ENCODE measurements at regions not wholly inside any gene's neighbourhood (a gene's known extent, or its start where the extent isn't known, plus 50 kb on each side); places are given as distances from the start of the nearest gene placed in this dataset.

DNA sequence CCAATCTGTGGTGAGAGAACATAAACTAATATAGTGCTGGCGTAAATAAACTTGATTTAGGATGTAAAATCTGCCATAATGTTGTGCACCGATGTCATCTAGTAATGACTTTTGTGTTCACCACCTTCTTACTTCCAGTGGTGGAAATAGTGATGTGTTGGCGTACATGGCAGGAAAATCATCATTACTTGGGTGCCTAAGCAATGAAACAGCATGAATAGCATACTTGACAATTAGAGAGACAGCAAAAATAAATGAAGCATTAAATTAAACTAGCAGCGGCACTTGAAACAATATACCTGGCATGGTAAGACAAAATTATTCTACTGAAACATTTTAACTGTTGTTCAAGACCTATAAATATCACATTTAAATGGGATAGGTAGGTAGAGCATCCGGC, 73.2 kb upstream of the DSC1 start:
- H3K27ac ChIP-seq (ENCODE audit: low read depth in 2 of 2, low read length in 1 of 2), result no peak overlapping the region
- H3K4me2 ChIP-seq, result no peak overlapping the region
- TF ChIP-seq, protein P1, sequence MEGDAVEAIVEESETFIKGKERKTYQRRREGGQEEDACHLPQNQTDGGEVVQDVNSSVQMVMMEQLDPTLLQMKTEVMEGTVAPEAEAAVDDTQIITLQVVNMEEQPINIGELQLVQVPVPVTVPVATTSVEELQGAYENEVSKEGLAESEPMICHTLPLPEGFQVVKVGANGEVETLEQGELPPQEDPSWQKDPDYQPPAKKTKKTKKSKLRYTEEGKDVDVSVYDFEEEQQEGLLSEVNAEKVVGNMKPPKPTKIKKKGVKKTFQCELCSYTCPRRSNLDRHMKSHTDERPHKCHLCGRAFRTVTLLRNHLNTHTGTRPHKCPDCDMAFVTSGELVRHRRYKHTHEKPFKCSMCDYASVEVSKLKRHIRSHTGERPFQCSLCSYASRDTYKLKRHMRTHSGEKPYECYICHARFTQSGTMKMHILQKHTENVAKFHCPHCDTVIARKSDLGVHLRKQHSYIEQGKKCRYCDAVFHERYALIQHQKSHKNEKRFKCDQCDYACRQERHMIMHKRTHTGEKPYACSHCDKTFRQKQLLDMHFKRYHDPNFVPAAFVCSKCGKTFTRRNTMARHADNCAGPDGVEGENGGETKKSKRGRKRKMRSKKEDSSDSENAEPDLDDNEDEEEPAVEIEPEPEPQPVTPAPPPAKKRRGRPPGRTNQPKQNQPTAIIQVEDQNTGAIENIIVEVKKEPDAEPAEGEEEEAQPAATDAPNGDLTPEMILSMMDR (IDR thresholded peaks at IDR 0.05), result no peak
- TF ChIP-seq EZH2phosphoT487 (IDR thresholded peaks at IDR 0.05; ENCODE audit: borderline replicate concordance, low read depth), result no peak
- no peak for TF ChIP-seq NFIC (IDR thresholded peaks at IDR 0.05; ENCODE audit: borderline replicate concordance)
- no peak for TF ChIP-seq YY1 (IDR thresholded peaks at IDR 0.05; ENCODE audit: low read depth)
- TF ChIP-seq FOSL2 (IDR thresholded peaks at IDR 0.05; ENCODE audit: borderline replicate concordance, low read depth), result no peak
- no peak for TF ChIP-seq ELF1 (IDR thresholded peaks at IDR 0.05)
- no peak for TF ChIP-seq TAF1 (IDR thresholded peaks at IDR 0.05; ENCODE audit: borderline replicate concordance, low read depth, low read length)
- TF ChIP-seq, protein P2, sequence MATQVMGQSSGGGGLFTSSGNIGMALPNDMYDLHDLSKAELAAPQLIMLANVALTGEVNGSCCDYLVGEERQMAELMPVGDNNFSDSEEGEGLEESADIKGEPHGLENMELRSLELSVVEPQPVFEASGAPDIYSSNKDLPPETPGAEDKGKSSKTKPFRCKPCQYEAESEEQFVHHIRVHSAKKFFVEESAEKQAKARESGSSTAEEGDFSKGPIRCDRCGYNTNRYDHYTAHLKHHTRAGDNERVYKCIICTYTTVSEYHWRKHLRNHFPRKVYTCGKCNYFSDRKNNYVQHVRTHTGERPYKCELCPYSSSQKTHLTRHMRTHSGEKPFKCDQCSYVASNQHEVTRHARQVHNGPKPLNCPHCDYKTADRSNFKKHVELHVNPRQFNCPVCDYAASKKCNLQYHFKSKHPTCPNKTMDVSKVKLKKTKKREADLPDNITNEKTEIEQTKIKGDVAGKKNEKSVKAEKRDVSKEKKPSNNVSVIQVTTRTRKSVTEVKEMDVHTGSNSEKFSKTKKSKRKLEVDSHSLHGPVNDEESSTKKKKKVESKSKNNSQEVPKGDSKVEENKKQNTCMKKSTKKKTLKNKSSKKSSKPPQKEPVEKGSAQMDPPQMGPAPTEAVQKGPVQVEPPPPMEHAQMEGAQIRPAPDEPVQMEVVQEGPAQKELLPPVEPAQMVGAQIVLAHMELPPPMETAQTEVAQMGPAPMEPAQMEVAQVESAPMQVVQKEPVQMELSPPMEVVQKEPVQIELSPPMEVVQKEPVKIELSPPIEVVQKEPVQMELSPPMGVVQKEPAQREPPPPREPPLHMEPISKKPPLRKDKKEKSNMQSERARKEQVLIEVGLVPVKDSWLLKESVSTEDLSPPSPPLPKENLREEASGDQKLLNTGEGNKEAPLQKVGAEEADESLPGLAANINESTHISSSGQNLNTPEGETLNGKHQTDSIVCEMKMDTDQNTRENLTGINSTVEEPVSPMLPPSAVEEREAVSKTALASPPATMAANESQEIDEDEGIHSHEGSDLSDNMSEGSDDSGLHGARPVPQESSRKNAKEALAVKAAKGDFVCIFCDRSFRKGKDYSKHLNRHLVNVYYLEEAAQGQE (IDR thresholded peaks at IDR 0.05; ENCODE audit: low read depth, low read length), result no peak
- no peak for TF ChIP-seq SIN3A (IDR thresholded peaks at IDR 0.05; ENCODE audit: borderline replicate concordance, low read depth, low read length)
- TF ChIP-seq RFX5 (IDR thresholded peaks at IDR 0.05; ENCODE audit: low read length), result no peak
- TF ChIP-seq, protein P3, sequence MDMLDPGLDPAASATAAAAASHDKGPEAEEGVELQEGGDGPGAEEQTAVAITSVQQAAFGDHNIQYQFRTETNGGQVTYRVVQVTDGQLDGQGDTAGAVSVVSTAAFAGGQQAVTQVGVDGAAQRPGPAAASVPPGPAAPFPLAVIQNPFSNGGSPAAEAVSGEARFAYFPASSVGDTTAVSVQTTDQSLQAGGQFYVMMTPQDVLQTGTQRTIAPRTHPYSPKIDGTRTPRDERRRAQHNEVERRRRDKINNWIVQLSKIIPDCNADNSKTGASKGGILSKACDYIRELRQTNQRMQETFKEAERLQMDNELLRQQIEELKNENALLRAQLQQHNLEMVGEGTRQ (IDR thresholded peaks at IDR 0.05; ENCODE audit: borderline replicate concordance, low read depth, low read length), result no peak
- TF ChIP-seq, protein P4, sequence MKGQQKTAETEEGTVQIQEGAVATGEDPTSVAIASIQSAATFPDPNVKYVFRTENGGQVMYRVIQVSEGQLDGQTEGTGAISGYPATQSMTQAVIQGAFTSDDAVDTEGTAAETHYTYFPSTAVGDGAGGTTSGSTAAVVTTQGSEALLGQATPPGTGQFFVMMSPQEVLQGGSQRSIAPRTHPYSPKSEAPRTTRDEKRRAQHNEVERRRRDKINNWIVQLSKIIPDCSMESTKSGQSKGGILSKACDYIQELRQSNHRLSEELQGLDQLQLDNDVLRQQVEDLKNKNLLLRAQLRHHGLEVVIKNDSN (IDR thresholded peaks at IDR 0.05; ENCODE audit: borderline replicate concordance, low read depth), result no peak
- TF ChIP-seq GABPA (IDR thresholded peaks at IDR 0.05; ENCODE audit: low read depth), result no peak
- no peak for TF ChIP-seq TCF12 (IDR thresholded peaks at IDR 0.05)
- TF ChIP-seq POLR2AphosphoS5 (IDR thresholded peaks at IDR 0.05; ENCODE audit: low read depth, low read length), result no peak
- TF ChIP-seq TEAD4 (IDR thresholded peaks at IDR 0.05; ENCODE audit: borderline replicate concordance, insufficient read depth), result no peak
- no peak for TF ChIP-seq MAX (IDR thresholded peaks at IDR 0.05; ENCODE audit: low read depth)
- TF ChIP-seq MXI1 (IDR thresholded peaks at IDR 0.05; ENCODE audit: low read depth, low read length), result no peak
- no peaks in the 10 kb centered on the region for H3K4me1 ChIP-seq (ENCODE audit: control insufficient read depth in 1 of 2, insufficient read depth in 2 of 2, low read depth in 1 of 2, low read length in 1 of 2)
- no peak overlapping the region for H3K4me3 ChIP-seq (ENCODE audit: low read depth in 2 of 2, low read length in 1 of 2)
- no peaks in the 10 kb centered on the region for H3K9me3 ChIP-seq
- H2AFZ ChIP-seq (ENCODE audit: low read depth), result no peak overlapping the region
- ChIA-PET CTCF (no interaction called here), POLR2A (no interaction called here)
- no peaks in the 10 kb centered on the region for H3K36me3 ChIP-seq (replicated peaks in 1 of 2; ENCODE audit: control insufficient read depth in 1 of 2, insufficient read depth in 2 of 2, low read length in 1 of 2)
- no peak for DNase-seq
- no peak overlapping the region for H3K9ac ChIP-seq
- no peaks in the 10 kb centered on the region for H3F3A ChIP-seq (replicated peaks; ENCODE audit: insufficient read depth)
- 20% methylated on average over 5 of the region's 5 CpGs for WGBS (ENCODE audit: low lambda C conversion rate)
- H3K27me3 ChIP-seq (ENCODE audit: insufficient read depth), result no peaks in the 10 kb centered on the region; the same call in 1 of the 2 replicates
- no peaks in the 10 kb centered on the region for H3K9me2 ChIP-seq
- H3K79me2 ChIP-seq (ENCODE audit: insufficient read depth), result no peaks in the 10 kb centered on the region
- H4K20me1 ChIP-seq (ENCODE audit: insufficient read depth), result no peaks in the 10 kb centered on the region
